Gastrocnemius medialis (tissue), 4 donors: ENCODE measurements at regions not wholly inside any gene's neighbourhood (a gene's known extent, or its start where the extent isn't known, plus 50 kb on each side); places are given as distances from the start of the nearest gene placed in this dataset.

Experiments used
- ATAC-seq, 2 donors: fragments of 150-250 bp; one replicate each; pipeline ENCODE4 v1.9.1; 2016
- DNase-seq, 2 donors: peaks; one replicate each; pipeline ENCODE4 v3.0.0-alpha.2; 2019
- H3K27ac ChIP-seq, 4 donors: fragments of 200-600 bp; sonication (generic); 1 replicate in 1 of 4; 2 replicates in 3 of 4; pipeline ENCODE4 v1.5.1; 2016 to 2018; ENCODE audit warnings: mild to moderate bottlenecking in 2 of 4, moderate library complexity in 1 of 4
- H3K27me3 ChIP-seq, 3 donors: fragments of 200-600 bp; sonication (generic) in 2 of 3; 1 replicate in 1 of 3; 2 replicates in 2 of 3; pipeline versions ENCODE4 v1.5.1 to v1.6.0; 2016 to 2019; ENCODE audit warnings: mild to moderate bottlenecking in 1 of 3, moderate library complexity in 1 of 3
- H3K36me3 ChIP-seq, 2 donors: fragments of 200-600 bp; sonication (generic) in 1 of 2; one replicate each; pipeline ENCODE4 v1.5.1; 2017 to 2018
- H3K4me1 ChIP-seq, 2 donors: fragments of 200-600 bp; sonication (generic) in 1 of 2; one replicate each; pipeline ENCODE4 v1.5.1; 2016 to 2017; ENCODE audit warnings: mild to moderate bottlenecking in 2 of 2
- H3K4me3 ChIP-seq, 4 donors: fragments of 200-600 bp; sonication (generic) in 3 of 4; 1 replicate in 1 of 4; 2 replicates in 3 of 4; pipeline ENCODE4 v1.5.1; 2016 to 2019; ENCODE audit warnings: mild to moderate bottlenecking in 2 of 4
- H3K9me3 ChIP-seq, 3 donors: fragments of 200-600 bp; sonication (generic) in 2 of 3; 1 replicate in 1 of 3; 2 replicates in 2 of 3; pipeline ENCODE4 v1.5.1; 2016 to 2019
- POLR2A ChIP-seq, 2 donors: fragments of 450-650 bp; IDR thresholded peaks; one replicate each; pipeline ENCODE4 v1.6.1; 2017; ENCODE audit warnings: antibody characterized with exemption in 2 of 2, mild to moderate bottlenecking in 2 of 2, moderate library complexity in 2 of 2
- in situ Hi-C, 4 donors: fragments of 200-750 bp; cut with MboI; loops; one replicate each; pipeline versions ENCODE4 v1.15.0 to v1.8.0; 2017; ENCODE audit warnings: low sequenced_read_pairs in 4 of 4
- intact Hi-C: fragments of 100-400 bp; cut with DNase I; formaldehyde crosslinking; loops from one replicate; pipeline ENCODE4 v1.15.1; 2023; ENCODE audit warnings: low total_unique reads
- TF ChIP-seq, protein P1 (sequence below), 5 experiments: fragments of 450-650 bp in 3 of 5; fragments of 200-600 bp in 2 of 5; sonication (generic) in 2 of 5; IDR thresholded peaks in 4 of 5; conservative IDR thresholded peaks in 1 of 5; 1 replicate in 4 of 5; 2 replicates in 1 of 5; pipeline ENCODE4 v1.5.1; 2016 to 2019; ENCODE audit warnings: antibody characterized with exemption in 5 of 5, mild to moderate bottlenecking in 3 of 5, moderate library complexity in 3 of 5

- in situ Hi-C loops, result no loop called here
- DNase-seq, result no peak
- H3K4me3 ChIP-seq, result no peak overlapping the region
Measured at GRCh38 chr17:79339321-79339720, 264.7 kb downstream of the ENGASE start.

DNA sequence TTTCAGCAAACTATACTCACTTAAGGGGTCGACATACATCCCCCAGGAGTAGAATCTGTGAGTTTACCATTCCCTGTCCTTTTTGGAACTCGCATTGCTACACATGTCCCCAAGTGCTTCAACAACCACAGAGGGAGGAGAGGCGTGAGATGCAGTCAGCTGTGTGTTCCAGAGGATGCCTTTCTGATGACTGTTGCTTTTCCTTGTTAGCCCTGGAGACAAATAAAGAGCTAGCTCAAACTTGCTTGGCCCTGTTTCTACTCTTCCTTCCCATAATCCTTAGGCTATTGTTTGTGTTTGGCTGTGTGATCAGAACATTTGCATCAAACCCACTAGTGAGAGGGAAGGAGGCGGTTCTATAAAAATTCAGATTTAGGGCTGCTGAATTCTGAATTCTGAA lies 264.0 kb downstream of the ENGASE start:
- no peak for DNase-seq
- Histone ChIP-seq H3K36me3 (no peaks in the 10 kb centered on the region), H3K9me3 (no peaks in the 10 kb centered on the region), H3K4me3 (no peak overlapping the region), H3K27ac (no peak overlapping the region), H3K27me3 (peaks cover 5 to 40% (median 10%) of the 10 kb centered on the region in 3 donors), H3K4me1 (no peaks in the 10 kb centered on the region)
- intact Hi-C loops, result no loop called here
- no peak for ATAC-seq
- TF ChIP-seq, protein P1, sequence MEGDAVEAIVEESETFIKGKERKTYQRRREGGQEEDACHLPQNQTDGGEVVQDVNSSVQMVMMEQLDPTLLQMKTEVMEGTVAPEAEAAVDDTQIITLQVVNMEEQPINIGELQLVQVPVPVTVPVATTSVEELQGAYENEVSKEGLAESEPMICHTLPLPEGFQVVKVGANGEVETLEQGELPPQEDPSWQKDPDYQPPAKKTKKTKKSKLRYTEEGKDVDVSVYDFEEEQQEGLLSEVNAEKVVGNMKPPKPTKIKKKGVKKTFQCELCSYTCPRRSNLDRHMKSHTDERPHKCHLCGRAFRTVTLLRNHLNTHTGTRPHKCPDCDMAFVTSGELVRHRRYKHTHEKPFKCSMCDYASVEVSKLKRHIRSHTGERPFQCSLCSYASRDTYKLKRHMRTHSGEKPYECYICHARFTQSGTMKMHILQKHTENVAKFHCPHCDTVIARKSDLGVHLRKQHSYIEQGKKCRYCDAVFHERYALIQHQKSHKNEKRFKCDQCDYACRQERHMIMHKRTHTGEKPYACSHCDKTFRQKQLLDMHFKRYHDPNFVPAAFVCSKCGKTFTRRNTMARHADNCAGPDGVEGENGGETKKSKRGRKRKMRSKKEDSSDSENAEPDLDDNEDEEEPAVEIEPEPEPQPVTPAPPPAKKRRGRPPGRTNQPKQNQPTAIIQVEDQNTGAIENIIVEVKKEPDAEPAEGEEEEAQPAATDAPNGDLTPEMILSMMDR (IDR thresholded peaks at IDR 0.05 in 4 of 5, conservative IDR thresholded peaks at IDR 0.05 in 1 of 5), result no peak
- no peak for TF ChIP-seq POLR2A (IDR thresholded peaks at IDR 0.05)
- in situ Hi-C loops, result no loop called here

More at GRCh38 chr17:79339321-79339720, 264.7 kb downstream of the ENGASE start:
- Histone ChIP-seq H3K27me3 (peaks cover 5 to 43% (median 10%) of the 10 kb centered on the region in 3 donors), H3K36me3 (no peaks in the 10 kb centered on the region), H3K27ac (no peak overlapping the region), H3K9me3 (no peaks in the 10 kb centered on the region), H3K4me1 (no peaks in the 10 kb centered on the region)
- TF ChIP-seq POLR2A (IDR thresholded peaks at IDR 0.05), result no peak
- TF ChIP-seq, protein P1 (IDR thresholded peaks at IDR 0.05 in 4 of 5, conservative IDR thresholded peaks at IDR 0.05 in 1 of 5), result no peak
- ATAC-seq, result no peak
- intact Hi-C loops, result no loop called here

- DNase-seq, result no peak
- Histone ChIP-seq H3K27me3 (peaks cover 5 to 37% (median 10%) of the 10 kb centered on the region in 3 donors), H3K9me3 (no peaks in the 10 kb centered on the region), H3K4me1 (no peaks in the 10 kb centered on the region), H3K4me3 (no peak overlapping the region), H3K27ac (no peak overlapping the region), H3K36me3 (no peaks in the 10 kb centered on the region)
- in situ Hi-C loops (no loop called here), intact Hi-C loops (no loop called here)
- ATAC-seq, result no peak
- no peak for TF ChIP-seq POLR2A (IDR thresholded peaks at IDR 0.05)
- TF ChIP-seq, protein P1 (IDR thresholded peaks at IDR 0.05 in 4 of 5, conservative IDR thresholded peaks at IDR 0.05 in 1 of 5), result no peak
Measured at GRCh38 chr17:79338152-79338551, 263.5 kb downstream of the ENGASE start.

DNA sequence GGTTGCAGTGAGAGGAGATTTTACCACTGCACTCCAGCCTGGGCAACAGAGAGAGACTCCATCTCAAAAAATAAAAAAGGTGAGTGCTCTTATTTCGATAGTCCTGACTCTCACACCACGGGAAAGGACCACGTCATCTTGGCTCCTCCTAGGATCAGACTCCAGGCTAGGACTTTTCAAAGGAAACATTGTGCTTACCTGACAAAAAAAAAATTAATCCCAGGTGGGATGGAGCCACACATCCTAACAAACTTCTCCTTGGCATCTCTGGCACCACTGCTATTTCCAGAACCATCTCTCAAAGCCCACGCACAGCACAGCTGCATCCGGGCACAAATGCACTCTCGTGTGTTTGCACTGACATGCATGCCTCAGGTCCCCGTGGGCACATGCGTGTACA lies 262.4 kb downstream of the ENGASE start:
- H3K27me3 ChIP-seq, result peaks cover 9 to 35% (median 10%) of the 10 kb centered on the region in 3 donors
- no peaks in the 10 kb centered on the region for H3K36me3 ChIP-seq
- intact Hi-C loops, result no loop called here
- DNase-seq (no peak), ATAC-seq (no peak)
- H3K9me3 ChIP-seq, result no peaks in the 10 kb centered on the region
- H3K27ac ChIP-seq, result no peak overlapping the region
- in situ Hi-C loops, result no loop called here
- H3K4me3 ChIP-seq, result no peak overlapping the region
- no peaks in the 10 kb centered on the region for H3K4me1 ChIP-seq
- no peak for TF ChIP-seq POLR2A (IDR thresholded peaks at IDR 0.05)
- TF ChIP-seq, protein P1 (IDR thresholded peaks at IDR 0.05 in 4 of 5, conservative IDR thresholded peaks at IDR 0.05 in 1 of 5), result no peak

DNA sequence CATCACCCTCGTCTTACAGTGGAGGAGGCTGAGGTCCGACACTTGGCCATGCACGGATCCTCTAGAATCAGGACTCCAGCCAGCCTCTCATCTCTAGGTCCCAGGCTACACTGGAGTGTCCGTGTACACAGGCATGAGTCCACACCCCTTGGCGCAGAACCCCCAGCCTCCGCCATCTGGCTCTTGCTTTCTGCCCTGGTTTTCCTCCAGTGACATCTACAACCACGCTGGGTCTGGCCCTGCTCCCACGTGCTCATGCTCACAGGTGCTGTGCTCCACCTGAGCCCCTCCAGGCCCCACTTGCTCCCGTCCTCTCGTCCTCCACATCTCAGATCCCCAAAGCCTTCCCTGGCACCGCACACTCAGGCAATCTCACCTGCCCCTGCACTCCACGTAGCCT lies 260.8 kb downstream of the ENGASE start:
- DNase-seq (no peak), ATAC-seq (no peak)
- Histone ChIP-seq H3K36me3 (no peaks in the 10 kb centered on the region), H3K4me3 (no peak overlapping the region), H3K27me3 (peaks cover 5 to 39% (median 23%) of the 10 kb centered on the region in 3 donors), H3K4me1 (no peaks in the 10 kb centered on the region), H3K9me3 (no peaks in the 10 kb centered on the region), H3K27ac (no peak overlapping the region)
- in situ Hi-C loops, result no loop called here
- intact Hi-C loops, result no loop called here
- TF ChIP-seq, protein P1 (IDR thresholded peaks at IDR 0.05 in 4 of 5, conservative IDR thresholded peaks at IDR 0.05 in 1 of 5), result no peak
- TF ChIP-seq POLR2A (IDR thresholded peaks at IDR 0.05), result no peak
